B cell (primary cell): ENCODE measurements at regions not wholly inside any gene's neighbourhood (a gene's known extent, or its start where the extent isn't known, plus 50 kb on each side); places are given as distances from the start of the nearest gene placed in this dataset.

Experiments used
- EZH2 ChIP-seq: IDR thresholded peaks from 2 replicates; pipeline ENCODE4 v1.6.1; 2012; ENCODE audit warnings: borderline replicate concordance, low read depth, mild to moderate bottlenecking, moderate library complexity, low read length; ENCODE audit not compliant: insufficient read depth, poor library complexity, severe bottlenecking
- TF ChIP-seq, protein P1 (sequence below): fragments of 200-600 bp; IDR thresholded peaks from one replicate; pipeline ENCODE4 v1.8.0; 2022; ENCODE audit warnings: antibody characterized with exemption, mild to moderate bottlenecking

DNA sequence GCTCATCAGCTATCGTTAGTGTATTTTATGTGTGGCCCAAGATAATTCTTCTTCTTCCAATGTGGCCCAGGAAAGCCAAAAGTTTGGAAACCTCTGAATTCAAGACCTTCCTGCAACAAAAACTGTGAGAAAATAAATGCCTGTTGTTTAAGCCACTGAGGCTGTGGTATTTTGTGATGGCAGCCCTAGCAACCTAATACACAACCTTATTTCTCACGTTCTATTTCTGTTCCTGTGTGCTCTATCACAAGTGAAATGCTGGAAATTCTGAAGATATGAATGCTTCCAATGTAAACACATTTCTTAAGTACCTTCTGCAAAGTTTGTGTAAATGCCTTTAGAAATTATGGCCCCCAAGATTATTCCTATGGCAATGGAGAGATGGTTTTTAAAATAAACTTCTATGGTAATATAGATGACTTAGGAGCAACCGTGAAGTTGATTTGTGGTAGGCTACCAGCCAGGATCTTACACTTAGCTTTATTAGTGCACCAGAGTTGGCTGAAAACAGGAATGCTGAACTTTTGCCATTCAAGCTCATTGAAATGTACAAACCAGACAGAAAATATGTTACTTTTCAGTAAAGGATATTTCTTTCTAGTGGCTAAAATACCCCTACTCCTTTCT, 148.0 kb downstream of the USP46 start:
- TF ChIP-seq, protein P1, sequence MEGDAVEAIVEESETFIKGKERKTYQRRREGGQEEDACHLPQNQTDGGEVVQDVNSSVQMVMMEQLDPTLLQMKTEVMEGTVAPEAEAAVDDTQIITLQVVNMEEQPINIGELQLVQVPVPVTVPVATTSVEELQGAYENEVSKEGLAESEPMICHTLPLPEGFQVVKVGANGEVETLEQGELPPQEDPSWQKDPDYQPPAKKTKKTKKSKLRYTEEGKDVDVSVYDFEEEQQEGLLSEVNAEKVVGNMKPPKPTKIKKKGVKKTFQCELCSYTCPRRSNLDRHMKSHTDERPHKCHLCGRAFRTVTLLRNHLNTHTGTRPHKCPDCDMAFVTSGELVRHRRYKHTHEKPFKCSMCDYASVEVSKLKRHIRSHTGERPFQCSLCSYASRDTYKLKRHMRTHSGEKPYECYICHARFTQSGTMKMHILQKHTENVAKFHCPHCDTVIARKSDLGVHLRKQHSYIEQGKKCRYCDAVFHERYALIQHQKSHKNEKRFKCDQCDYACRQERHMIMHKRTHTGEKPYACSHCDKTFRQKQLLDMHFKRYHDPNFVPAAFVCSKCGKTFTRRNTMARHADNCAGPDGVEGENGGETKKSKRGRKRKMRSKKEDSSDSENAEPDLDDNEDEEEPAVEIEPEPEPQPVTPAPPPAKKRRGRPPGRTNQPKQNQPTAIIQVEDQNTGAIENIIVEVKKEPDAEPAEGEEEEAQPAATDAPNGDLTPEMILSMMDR, result no peak
- no peak for TF ChIP-seq EZH2
